Astrocyte (in vitro differentiated cells and primary cell): ENCODE measurements at regions not wholly inside any gene's neighbourhood (a gene's known extent, or its start where the extent isn't known, plus 50 kb on each side); places are given as distances from the start of the nearest gene placed in this dataset.

Experiments
- DNase-seq: peaks from one replicate; pipeline ENCODE4 v3.0.0-alpha.2; 2010; ENCODE audit warnings: low read depth
- FAIRE-seq: peaks from 2 replicates; lab custom pipeline; 2011; peaks lifted over from hg19 to GRCh38; lab: Jason Lieb, UNC
- H2AFZ ChIP-seq: 2 replicates; pipeline ENCODE4 v1.6.0; 2012; ENCODE audit warnings: low read depth, low read length, inconsistent platforms
- H3K27ac ChIP-seq: 2 replicates; pipeline ENCODE4 v1.5.1; 2011; ENCODE audit warnings: low read depth, low read length, inconsistent platforms
- H3K27me3 ChIP-seq: 2 replicates; pipeline ENCODE4 v1.6.0; 2011; ENCODE audit warnings: low read length, inconsistent platforms; ENCODE audit not compliant: insufficient read depth
- H3K36me3 ChIP-seq: 2 replicates; pipeline ENCODE4 v1.5.1; 2011; ENCODE audit warnings: low read length, inconsistent platforms; ENCODE audit not compliant: insufficient read depth
- H3K4me1 ChIP-seq: 2 replicates; pipeline ENCODE4 v1.5.1; 2011; ENCODE audit warnings: low read length, inconsistent platforms; ENCODE audit not compliant: insufficient read depth
- H3K4me2 ChIP-seq: 2 replicates; pipeline ENCODE4 v1.6.0; 2012; ENCODE audit warnings: low read length, inconsistent platforms
- H3K4me3 ChIP-seq: 2 replicates; pipeline ENCODE4 v1.5.1; 2011; ENCODE audit warnings: low read depth, mild to moderate bottlenecking, low read length, inconsistent platforms; ENCODE audit not compliant: insufficient read depth
- H3K79me2 ChIP-seq: 2 replicates; pipeline ENCODE4 v1.6.0; 2012; ENCODE audit warnings: mild to moderate bottlenecking, low read length, inconsistent platforms; ENCODE audit not compliant: insufficient read depth
- H3K9ac ChIP-seq: 2 replicates; pipeline ENCODE4 v1.6.0; 2012; ENCODE audit warnings: mild to moderate bottlenecking, low read length, inconsistent platforms
- H3K9me3 ChIP-seq: 2 replicates; pipeline ENCODE4 v1.5.1; 2012; ENCODE audit warnings: low read depth, mild to moderate bottlenecking, low read length, inconsistent platforms; ENCODE audit not compliant: insufficient read depth
- H4K20me1 ChIP-seq: 2 replicates; pipeline ENCODE4 v1.6.0; 2012; ENCODE audit warnings: low read length, inconsistent platforms; ENCODE audit not compliant: insufficient read depth
- H3K27ac Mint-ChIP-seq: one replicate; pipeline ENCODE4 v1.8.0; 2021; ENCODE audit warnings: mild to moderate bottlenecking, mixed read lengths; ENCODE audit not compliant: unreplicated experiment
- H3K27me3 Mint-ChIP-seq: one replicate; pipeline ENCODE4 v1.8.0; 2021; ENCODE audit warnings: low read depth, mixed read lengths; ENCODE audit not compliant: unreplicated experiment
- H3K36me3 Mint-ChIP-seq: one replicate; pipeline ENCODE4 v1.8.0; 2021; ENCODE audit warnings: low read depth, mixed read lengths; ENCODE audit not compliant: unreplicated experiment
- H3K4me1 Mint-ChIP-seq: one replicate; pipeline ENCODE4 v1.8.0; 2021; ENCODE audit warnings: low read depth, mixed read lengths; ENCODE audit not compliant: unreplicated experiment
- H3K4me3 Mint-ChIP-seq: one replicate; pipeline ENCODE4 v1.8.0; 2021; ENCODE audit warnings: mild to moderate bottlenecking, moderate library complexity, mixed read lengths; ENCODE audit not compliant: unreplicated experiment
- H3K9me3 Mint-ChIP-seq: one replicate; pipeline ENCODE4 v1.8.0; 2021; ENCODE audit warnings: mild to moderate bottlenecking, mixed read lengths; ENCODE audit not compliant: unreplicated experiment
- CTCF ChIP-seq: IDR thresholded peaks from 2 replicates; pipeline ENCODE4 v1.5.1; 2011; ENCODE audit warnings: low read depth, mild to moderate bottlenecking, inconsistent platforms, low read length, moderate library complexity; ENCODE audit not compliant: insufficient read depth
- EZH2 ChIP-seq: IDR thresholded peaks from 2 replicates; pipeline ENCODE4 v1.6.1; 2012; ENCODE audit warnings: mild to moderate bottlenecking, low read length, inconsistent platforms; ENCODE audit not compliant: insufficient read depth

GRCh38 chr12:97899529-97899928 is 436.9 kb downstream of the RMST start:
- Histone ChIP-seq H3K4me3 (no peak overlapping the region), H3K4me1 (no peaks in the 10 kb centered on the region), H2AFZ (no peak overlapping the region), H3K27me3 (no peaks in the 10 kb centered on the region), H3K9me3 (no peaks in the 10 kb centered on the region), H3K9ac (no peak overlapping the region), H3K36me3 (no peaks in the 10 kb centered on the region), H3K79me2 (no peaks in the 10 kb centered on the region), H3K4me2 (no peak overlapping the region), H3K27ac (no peak overlapping the region), H4K20me1 (no peaks in the 10 kb centered on the region)
- H3K27me3 Mint-ChIP-seq, result no peaks in the 10 kb centered on the region
- DNase-seq, result no peak
- H3K4me3 Mint-ChIP-seq, result no peak overlapping the region
- no peaks in the 10 kb centered on the region for H3K36me3 Mint-ChIP-seq
- no peak for FAIRE-seq
- TF ChIP-seq CTCF, result no peak
- TF ChIP-seq EZH2, result no peak
- H3K9me3 Mint-ChIP-seq, result no peaks in the 10 kb centered on the region
- no peak overlapping the region for H3K27ac Mint-ChIP-seq
- H3K4me1 Mint-ChIP-seq, result peaks cover 13% of the 10 kb centered on the region

GRCh38 chr12:97899956-97900355 is 437.4 kb downstream of the RMST start:
- H3K4me3 Mint-ChIP-seq, result no peak overlapping the region
- FAIRE-seq (no peak), DNase-seq (no peak)
- no peaks in the 10 kb centered on the region for H3K9me3 ChIP-seq
- H3K4me1 Mint-ChIP-seq, result peaks cover 13% of the 10 kb centered on the region
- H3K9ac ChIP-seq, result no peak overlapping the region
- no peak overlapping the region for H3K4me3 ChIP-seq
- no peak overlapping the region for H2AFZ ChIP-seq
- TF ChIP-seq EZH2 (no peak), CTCF (no peak)
- H3K9me3 Mint-ChIP-seq, result no peaks in the 10 kb centered on the region
- no peak overlapping the region for H3K4me2 ChIP-seq
- no peaks in the 10 kb centered on the region for H3K36me3 Mint-ChIP-seq
- H3K79me2 ChIP-seq, result no peaks in the 10 kb centered on the region
- no peaks in the 10 kb centered on the region for H3K27me3 ChIP-seq
- H3K36me3 ChIP-seq, result no peaks in the 10 kb centered on the region
- no peak overlapping the region for H3K27ac ChIP-seq
- no peaks in the 10 kb centered on the region for H3K27me3 Mint-ChIP-seq
- H3K4me1 ChIP-seq, result no peaks in the 10 kb centered on the region
- H3K27ac Mint-ChIP-seq, result no peak overlapping the region
- H4K20me1 ChIP-seq, result no peaks in the 10 kb centered on the region

- no peaks in the 10 kb centered on the region for H3K9me3 Mint-ChIP-seq
- peaks cover 13% of the 10 kb centered on the region for H3K4me1 Mint-ChIP-seq
- no peak overlapping the region for H2AFZ ChIP-seq
- DNase-seq (no peak), FAIRE-seq (no peak)
- no peak overlapping the region for H3K9ac ChIP-seq
- H3K27me3 Mint-ChIP-seq, result no peaks in the 10 kb centered on the region
- H3K4me1 ChIP-seq, result no peaks in the 10 kb centered on the region
- H3K36me3 Mint-ChIP-seq, result no peaks in the 10 kb centered on the region
- TF ChIP-seq EZH2 (no peak), CTCF (no peak)
- H3K27me3 ChIP-seq, result no peaks in the 10 kb centered on the region
- H3K4me2 ChIP-seq, result no peak overlapping the region
- no peaks in the 10 kb centered on the region for H4K20me1 ChIP-seq
- no peak overlapping the region for H3K27ac Mint-ChIP-seq
- H3K4me3 Mint-ChIP-seq, result no peak overlapping the region
- no peaks in the 10 kb centered on the region for H3K79me2 ChIP-seq
- H3K4me3 ChIP-seq, result no peak overlapping the region
- no peaks in the 10 kb centered on the region for H3K9me3 ChIP-seq
- no peak overlapping the region for H3K27ac ChIP-seq
- no peaks in the 10 kb centered on the region for H3K36me3 ChIP-seq
These were observed 440.8 kb downstream of the RMST start for GRCh38 chr12:97903356-97903755.
